Fibroblast of the conjunctiva (primary cell): ENCODE measurements at regions not wholly inside any gene's neighbourhood (a gene's known extent, or its start where the extent isn't known, plus 50 kb on each side); places are given as distances from the start of the nearest gene placed in this dataset.

Experiments used
- DNase-seq: peaks from one replicate; pipeline ENCODE4 v3.0.0-alpha.2; 2010; ENCODE audit warnings: low read depth

- DNase-seq = no peak
Observed at GRCh38 chr5:179497636-179498340, 52.6 kb upstream of the RUFY1 start.

GRCh38 chr5:179495906-179496455 is 54.4 kb upstream of the RUFY1 start:
- no peak for DNase-seq

GRCh38 chr5:179494774-179495526 is 55.4 kb upstream of the RUFY1 start:
- DNase-seq = no peak

- DNase-seq = no peak
Observed at GRCh38 chr5:179488975-179489374, 61.4 kb upstream of the RUFY1 start.

GRCh38 chr5:179488491-179488890 is 61.9 kb upstream of the RUFY1 start:
- DNase-seq = peak; percentile 36

GRCh38 chr5:179487145-179487544 is 63.2 kb upstream of the RUFY1 start:
- no peak for DNase-seq

GRCh38 chr5:179486596-179487051 is 63.7 kb upstream of the RUFY1 start:
- DNase-seq = no peak

GRCh38 chr5:179485845-179486575 is 64.3 kb upstream of the RUFY1 start:
- DNase-seq = no peak

GRCh38 chr5:179484761-179485160 is 65.6 kb upstream of the RUFY1 start:
- no peak for DNase-seq

- no peak for DNase-seq
Observed at GRCh38 chr5:179484201-179484600, 66.2 kb upstream of the RUFY1 start.

GRCh38 chr5:179478624-179479023 is 71.7 kb upstream of the RUFY1 start:
- DNase-seq = no peak

- no peak for DNase-seq
Observed at GRCh38 chr5:179475208-179475751, 75.1 kb upstream of the RUFY1 start.

GRCh38 chr5:179472641-179473040 is 77.7 kb upstream of the RUFY1 start:
- DNase-seq = no peak

- DNase-seq = no peak
Observed at GRCh38 chr5:179472174-179472573, 78.2 kb upstream of the RUFY1 start.

GRCh38 chr5:179470201-179470600 is 80.2 kb upstream of the RUFY1 start:
- no peak for DNase-seq

- DNase-seq = no peak
Observed at GRCh38 chr5:179468696-179469095, 81.7 kb upstream of the RUFY1 start.

GRCh38 chr5:179467441-179467840 is 82.9 kb upstream of the RUFY1 start:
- no peak for DNase-seq

GRCh38 chr5:179464631-179465030 is 85.7 kb upstream of the RUFY1 start:
- DNase-seq = no peak

- DNase-seq = no peak
Observed at GRCh38 chr5:179462040-179462439, 88.3 kb upstream of the RUFY1 start.

- DNase-seq = no peak
Observed at GRCh38 chr5:179461576-179461975, 88.8 kb upstream of the RUFY1 start.

GRCh38 chr5:179459771-179460170 is 90.6 kb upstream of the RUFY1 start:
- no peak for DNase-seq

GRCh38 chr5:179457612-179458011 is 92.7 kb upstream of the RUFY1 start:
- no peak for DNase-seq
